ENCODE measurements at regions not wholly inside any gene's neighbourhood (a gene's known extent, or its start where the extent isn't known, plus 50 kb on each side); places are given as distances from the start of the nearest gene placed in this dataset.

DNA sequence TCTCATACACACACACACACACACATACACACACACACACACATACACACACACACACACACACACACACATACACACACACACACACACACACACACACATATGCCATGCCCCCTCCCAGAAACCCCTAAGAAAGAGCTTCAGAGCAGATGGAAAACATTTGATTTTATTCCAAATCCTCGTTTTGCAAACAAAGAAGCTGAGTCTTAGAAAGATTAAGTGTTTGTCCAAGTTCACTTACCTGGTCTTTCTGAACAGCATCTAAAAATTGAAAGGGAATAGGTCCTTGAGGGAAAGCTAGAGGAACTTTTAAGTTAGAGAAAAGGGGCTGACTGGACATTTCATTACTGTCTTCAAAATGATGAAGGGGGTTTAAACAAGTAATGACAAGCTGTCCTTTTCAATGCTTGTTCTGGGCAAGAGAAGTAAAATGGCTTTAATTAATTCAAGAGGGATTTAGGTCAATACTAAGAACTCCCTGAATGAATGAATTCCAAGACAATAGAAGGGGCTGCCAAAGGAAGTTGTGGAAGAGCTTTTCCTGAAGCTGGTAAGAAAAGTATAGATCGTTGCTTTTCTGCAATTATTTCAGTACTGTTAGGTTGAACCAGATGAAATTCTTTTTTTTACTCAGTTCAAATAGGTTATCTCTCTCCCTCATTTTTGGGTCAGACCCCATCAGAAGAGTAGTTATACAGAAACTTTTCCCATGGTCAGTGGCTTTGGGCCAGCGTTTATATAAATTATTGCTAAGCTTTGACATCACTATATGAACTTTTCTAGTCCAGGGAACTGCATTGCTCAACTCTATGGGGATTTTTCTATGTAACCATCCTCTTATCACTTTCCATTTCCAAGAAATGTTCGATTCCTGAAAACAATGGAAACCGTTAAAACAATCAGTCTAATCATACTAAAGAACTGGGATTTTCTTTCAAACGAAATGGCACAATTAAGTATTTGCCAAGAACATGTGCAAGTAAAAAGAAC is 261.4 kb downstream of the MTERF1 start:
- TF ChIP-seq, protein P1, sequence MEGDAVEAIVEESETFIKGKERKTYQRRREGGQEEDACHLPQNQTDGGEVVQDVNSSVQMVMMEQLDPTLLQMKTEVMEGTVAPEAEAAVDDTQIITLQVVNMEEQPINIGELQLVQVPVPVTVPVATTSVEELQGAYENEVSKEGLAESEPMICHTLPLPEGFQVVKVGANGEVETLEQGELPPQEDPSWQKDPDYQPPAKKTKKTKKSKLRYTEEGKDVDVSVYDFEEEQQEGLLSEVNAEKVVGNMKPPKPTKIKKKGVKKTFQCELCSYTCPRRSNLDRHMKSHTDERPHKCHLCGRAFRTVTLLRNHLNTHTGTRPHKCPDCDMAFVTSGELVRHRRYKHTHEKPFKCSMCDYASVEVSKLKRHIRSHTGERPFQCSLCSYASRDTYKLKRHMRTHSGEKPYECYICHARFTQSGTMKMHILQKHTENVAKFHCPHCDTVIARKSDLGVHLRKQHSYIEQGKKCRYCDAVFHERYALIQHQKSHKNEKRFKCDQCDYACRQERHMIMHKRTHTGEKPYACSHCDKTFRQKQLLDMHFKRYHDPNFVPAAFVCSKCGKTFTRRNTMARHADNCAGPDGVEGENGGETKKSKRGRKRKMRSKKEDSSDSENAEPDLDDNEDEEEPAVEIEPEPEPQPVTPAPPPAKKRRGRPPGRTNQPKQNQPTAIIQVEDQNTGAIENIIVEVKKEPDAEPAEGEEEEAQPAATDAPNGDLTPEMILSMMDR (IDR thresholded peaks at IDR 0.05) = no peak
- TF ChIP-seq POLR2AphosphoS5 (IDR thresholded peaks at IDR 0.05) = no peak

Measured in suprapubic skin (tissue), 3 donors.